ENCODE measurements at regions not wholly inside any gene's neighbourhood (a gene's known extent, or its start where the extent isn't known, plus 50 kb on each side); places are given as distances from the start of the nearest gene placed in this dataset.

- no peak for DNase-seq (ENCODE audit: low read depth)
These were observed 273.7 kb downstream of the SLC4A3 start for GRCh38 chr2:219901155-219901554.

- DNase-seq (ENCODE audit: low read depth): no peak
These were observed 275.6 kb downstream of the SLC4A3 start for GRCh38 chr2:219902891-219903552.

DNA sequence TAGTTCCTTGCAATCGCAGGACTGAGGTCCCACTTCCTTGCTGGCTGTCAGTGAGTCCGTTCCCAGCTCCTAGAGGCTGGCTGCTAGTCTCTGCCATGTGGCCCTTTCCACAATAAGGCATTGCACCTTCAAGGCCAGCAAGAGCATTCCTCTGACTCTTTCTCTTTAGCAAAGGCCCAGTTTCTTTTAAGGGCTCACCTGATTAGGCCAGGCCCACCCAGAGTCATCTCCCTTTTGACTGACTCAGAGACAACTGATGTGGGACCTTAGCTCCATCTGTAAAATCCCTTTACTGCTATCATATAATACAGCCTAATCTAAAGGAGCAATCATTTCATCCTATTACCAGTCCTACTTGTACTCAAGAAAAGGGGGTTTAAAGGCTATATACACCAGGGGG lies 278.2 kb downstream of the SLC4A3 start:
- DNase-seq (ENCODE audit: low read depth): no peak

DNA sequence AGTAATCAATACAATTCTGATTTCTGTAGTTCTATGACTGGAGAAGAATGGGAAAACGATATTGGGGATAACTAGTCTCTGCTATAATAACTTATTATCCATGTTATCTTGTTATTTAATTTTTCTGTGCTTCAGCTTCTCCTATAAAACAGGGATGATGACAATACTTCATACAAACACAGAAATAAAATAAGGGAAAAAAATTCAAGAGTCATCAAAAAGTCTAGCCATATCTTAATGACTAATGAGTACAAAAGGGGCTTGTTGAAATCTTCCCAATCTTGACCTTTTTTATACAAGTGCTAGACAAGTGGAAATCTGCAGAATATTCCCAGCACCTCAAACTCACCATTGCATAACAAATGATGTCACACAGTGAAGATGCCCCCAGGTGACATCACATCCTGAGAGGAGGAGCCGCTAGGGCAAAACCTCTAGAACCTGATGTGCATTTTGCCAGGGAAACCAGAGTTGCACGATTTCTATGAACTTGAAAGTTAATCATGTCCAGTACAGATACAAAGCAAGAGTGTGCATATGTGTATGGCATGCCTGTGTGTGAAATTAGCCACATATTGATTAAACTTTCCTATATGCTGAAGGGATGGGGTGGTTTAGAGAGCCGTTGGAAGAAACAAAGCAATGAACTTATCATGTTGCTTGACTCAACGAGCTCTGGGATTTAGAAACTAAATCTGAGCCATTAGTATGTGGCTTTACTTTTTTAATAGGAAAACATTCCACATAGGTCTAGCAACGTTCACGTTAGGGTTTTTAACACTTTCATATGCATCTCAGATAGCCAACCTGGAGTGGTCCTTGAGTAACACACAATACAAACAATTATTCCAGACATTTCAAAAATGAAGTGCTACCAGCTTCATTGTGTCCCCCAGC lies 278.9 kb downstream of the SLC4A3 start:
- DNase-seq (ENCODE audit: low read depth): no peak

- DNase-seq (ENCODE audit: low read depth): no peak
These were observed 279.6 kb downstream of the SLC4A3 start for GRCh38 chr2:219907011-219907365.

DNA sequence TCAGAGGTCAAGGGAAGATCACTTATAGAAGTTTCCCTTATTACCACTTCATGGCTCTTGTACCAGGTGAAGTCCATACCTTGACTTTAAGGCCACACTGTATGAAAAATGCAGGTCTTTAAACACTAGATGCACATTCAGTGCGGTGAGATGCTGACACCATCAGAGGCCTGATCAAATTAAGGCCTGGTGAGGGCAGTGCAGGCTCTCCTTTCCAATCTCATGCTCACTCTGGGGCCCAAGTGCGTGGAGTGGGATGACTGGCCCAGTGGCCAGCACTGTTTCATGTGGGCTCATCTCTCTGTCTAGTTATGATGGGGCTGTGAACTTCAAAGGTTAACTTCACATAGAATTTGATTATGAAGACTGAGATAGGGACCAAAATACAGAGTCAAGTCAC lies 281.1 kb downstream of the SLC4A3 start:
- DNase-seq (ENCODE audit: low read depth): no peak

GRCh38 chr2:219911541-219911940 lies 284.1 kb downstream of the SLC4A3 start:
- peak; percentile 7 for DNase-seq (ENCODE audit: low read depth)

GRCh38 chr2:219912491-219912921 lies 285.1 kb downstream of the SLC4A3 start:
- DNase-seq (ENCODE audit: low read depth): peak; percentile 20

GRCh38 chr2:219914577-219914976 lies 287.1 kb downstream of the SLC4A3 start:
- DNase-seq (ENCODE audit: low read depth): no peak

DNA sequence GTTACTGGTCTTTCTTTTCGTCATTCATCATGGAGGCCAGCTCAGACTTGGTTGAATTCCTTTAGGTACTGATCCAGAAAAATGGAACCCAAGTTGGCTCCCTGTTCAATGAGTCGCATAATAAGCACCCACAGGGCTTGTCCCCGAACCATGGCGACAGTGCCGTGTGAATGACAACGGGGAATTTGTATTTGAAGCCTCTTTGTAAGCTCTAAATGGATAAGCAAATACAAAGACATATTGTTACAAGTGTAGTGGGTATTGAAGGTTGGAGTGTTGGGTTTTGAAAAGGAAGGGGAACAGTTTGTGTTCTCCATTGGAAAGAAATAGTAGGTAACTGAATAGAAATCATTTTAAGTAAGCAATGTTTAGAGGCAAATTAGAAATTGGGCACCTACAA lies 288.9 kb downstream of the SLC4A3 start:
- no peak for DNase-seq (ENCODE audit: low read depth)

- no peak for DNase-seq (ENCODE audit: low read depth)
These were observed 289.5 kb downstream of the SLC4A3 start for GRCh38 chr2:219916726-219917440.

- DNase-seq (ENCODE audit: low read depth): no peak
These were observed 290.8 kb downstream of the SLC4A3 start for GRCh38 chr2:219918254-219918653.

DNA sequence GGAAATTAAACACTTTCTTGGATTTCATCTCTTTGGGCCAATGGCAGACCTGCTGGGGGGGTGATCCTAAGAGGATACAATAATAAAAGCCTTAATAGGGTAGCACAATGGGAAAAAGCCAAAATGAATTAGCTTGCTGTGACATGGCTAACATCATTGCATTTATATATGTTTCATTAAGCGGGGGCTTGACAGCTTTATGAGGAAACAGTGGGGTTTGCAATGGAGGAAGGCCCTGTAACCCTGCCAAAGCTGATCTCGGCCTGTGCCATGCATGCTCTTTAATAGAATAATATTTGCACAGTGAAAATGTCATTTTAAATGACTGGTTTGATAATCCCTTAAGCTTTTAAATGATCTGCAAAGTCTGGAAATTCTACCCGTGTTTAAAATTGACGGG lies 291.5 kb downstream of the SLC4A3 start:
- no peak for DNase-seq (ENCODE audit: low read depth)

DNA sequence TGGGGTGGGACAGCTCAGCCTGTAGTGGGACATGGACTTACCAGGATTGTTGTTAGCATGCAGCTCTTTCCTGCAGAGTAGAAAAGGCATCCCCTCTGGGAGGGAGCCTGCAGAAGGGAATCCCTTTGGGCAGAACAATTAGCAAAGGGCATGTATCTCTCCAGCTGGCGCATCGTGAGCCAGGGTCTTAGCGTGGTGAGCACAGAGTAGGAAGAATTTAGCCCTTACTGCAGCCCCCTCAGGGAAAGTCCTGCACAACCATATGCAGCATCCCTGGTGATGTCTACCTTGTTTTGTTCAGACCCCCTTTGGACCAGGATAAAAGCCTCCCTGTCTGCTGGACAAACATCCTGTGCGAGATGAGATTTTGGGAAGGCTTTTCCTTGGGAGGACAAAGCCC lies 292.1 kb downstream of the SLC4A3 start:
- no peak for DNase-seq (ENCODE audit: low read depth)

DNA sequence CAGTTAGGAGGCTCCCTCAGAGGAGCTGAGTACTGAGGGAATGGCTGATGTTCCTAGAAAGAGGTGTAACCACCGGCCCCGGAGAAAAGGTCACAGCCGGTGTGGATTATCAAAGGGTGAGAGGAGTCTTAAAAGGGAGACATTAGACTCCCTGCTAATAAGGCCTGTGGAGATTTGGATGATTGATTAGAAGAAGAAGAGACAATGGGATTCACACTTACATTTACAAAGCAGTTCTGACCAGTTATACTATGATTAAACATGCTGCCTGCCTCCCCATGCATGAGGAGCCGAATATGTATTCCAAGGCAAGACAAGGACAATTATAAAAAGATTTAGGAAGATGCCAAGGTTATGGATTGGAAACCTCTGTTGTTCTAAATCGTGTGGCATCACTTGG lies 302.4 kb downstream of the SLC4A3 start:
- no peak for DNase-seq (ENCODE audit: low read depth)

DNA sequence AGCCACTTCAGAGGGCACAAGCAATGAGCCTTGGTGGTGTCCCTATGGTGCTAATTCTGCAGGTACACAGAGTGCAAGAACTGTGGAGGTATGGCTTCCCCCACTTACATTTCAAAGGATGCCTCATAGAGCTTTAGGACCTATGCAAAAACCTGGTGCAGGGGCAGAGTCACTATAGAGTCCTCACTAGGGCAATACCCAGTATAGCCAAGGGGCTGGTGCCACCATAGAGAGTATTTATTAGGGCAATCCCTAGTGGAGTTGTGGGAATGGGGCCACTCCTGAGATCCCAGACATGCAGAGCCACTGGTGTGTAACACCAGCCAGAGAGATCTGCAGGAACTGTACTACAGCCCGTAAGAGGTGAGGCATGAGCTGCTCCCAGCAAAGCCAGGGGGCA lies 312.2 kb downstream of the SLC4A3 start:
- DNase-seq (ENCODE audit: low read depth): no peak

GRCh38 chr2:219944866-219945265 lies 317.4 kb downstream of the SLC4A3 start:
- DNase-seq (ENCODE audit: low read depth): no peak

GRCh38 chr2:219946021-219946420 lies 318.6 kb downstream of the SLC4A3 start:
- DNase-seq (ENCODE audit: low read depth): no peak

- no peak for DNase-seq (ENCODE audit: low read depth)
These were observed 319.1 kb downstream of the SLC4A3 start for GRCh38 chr2:219946529-219946928.

GRCh38 chr2:219947575-219947974 lies 320.1 kb downstream of the SLC4A3 start:
- DNase-seq (ENCODE audit: low read depth): no peak

GRCh38 chr2:219949053-219949452 lies 321.6 kb downstream of the SLC4A3 start:
- no peak for DNase-seq (ENCODE audit: low read depth)

DNA sequence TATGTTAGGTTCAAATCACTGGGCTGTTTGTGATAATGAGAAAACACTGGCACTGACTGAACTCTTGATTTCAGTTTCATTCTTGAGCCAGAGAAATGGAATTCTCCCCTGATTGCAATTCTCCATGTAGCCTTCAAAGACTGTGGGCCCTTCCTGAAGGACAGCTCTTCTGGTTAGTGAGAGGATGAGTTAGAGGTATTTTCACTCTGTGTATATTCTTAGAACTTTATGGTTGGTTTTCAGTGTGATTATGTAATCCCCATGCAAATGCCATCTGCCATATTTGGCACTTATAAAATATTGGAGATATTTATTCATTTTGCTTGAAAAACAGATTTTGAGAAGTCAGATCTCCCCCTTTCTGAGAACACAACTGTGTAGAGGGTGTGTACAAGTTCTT lies 323.7 kb downstream of the SLC4A3 start:
- DNase-seq (ENCODE audit: low read depth): no peak

DNA sequence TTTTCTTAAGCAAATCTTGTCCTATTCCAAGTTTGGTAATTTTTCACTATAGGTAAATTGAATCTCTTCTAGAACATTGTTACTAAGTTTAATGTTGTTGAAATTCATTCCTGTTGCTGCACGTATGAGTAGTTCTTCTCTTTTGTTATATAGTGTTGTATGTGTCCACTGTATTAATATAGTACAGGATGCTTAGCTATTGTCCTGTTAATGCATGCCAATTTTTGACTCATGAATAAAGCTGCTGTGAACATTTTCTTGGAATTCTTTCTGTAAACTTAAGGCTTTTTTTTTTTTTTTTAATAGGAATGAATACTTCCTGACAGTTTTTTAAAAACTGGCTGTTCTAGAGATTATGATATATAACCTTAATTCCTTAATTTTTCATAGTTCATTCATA lies 326.9 kb downstream of the SLC4A3 start:
- no peak for DNase-seq (ENCODE audit: low read depth)

Data from amniotic epithelial cell (primary cell).